GM23338 (cell line): ENCODE measurements at regions not wholly inside any gene's neighbourhood (a gene's known extent, or its start where the extent isn't known, plus 50 kb on each side); places are given as distances from the start of the nearest gene placed in this dataset.

Experiments
- ATAC-seq: fragments of 200-7000 bp; cut with Tn5 transposase; 3 replicates; pipeline ENCODE4 v1.9.1; 2020
- DNase-seq: peaks from one replicate; pipeline ENCODE4 v3.0.0-alpha.2; 2015; ENCODE audit warnings: low spot score
- H2AFZ ChIP-seq: fragments of 200-600 bp; sonication (generic); 2 replicates; pipeline ENCODE4 v1.8.0; 2016; ENCODE audit warnings: antibody characterized with exemption, mild to moderate bottlenecking, moderate library complexity
- H3F3A ChIP-seq: fragments of 200-600 bp; sonication (generic); replicated peaks from 2 replicates; pipeline ENCODE4 v1.8.0; 2017; ENCODE audit warnings: antibody characterized with exemption, mixed run types, low read depth
- H3K27ac ChIP-seq: fragments of 200-600 bp; sonication (generic); 2 replicates; pipeline ENCODE4 v1.6.1; 2016; ENCODE audit warnings: low read depth
- H3K27me3 ChIP-seq: fragments of 200-600 bp; sonication (generic); 2 replicates; pipeline ENCODE4 v1.8.0; 2016; ENCODE audit warnings: mild to moderate bottlenecking, mixed run types, moderate library complexity; ENCODE audit not compliant: insufficient read depth
- H3K36me3 ChIP-seq: fragments of 200-600 bp; sonication (generic); 2 replicates; pipeline ENCODE4 v1.8.0; 2016; ENCODE audit warnings: mild to moderate bottlenecking; ENCODE audit not compliant: insufficient read depth
- H3K4me1 ChIP-seq: fragments of 200-600 bp; sonication (generic); 2 replicates; pipeline ENCODE4 v1.8.0; 2016; ENCODE audit warnings: mild to moderate bottlenecking, moderate library complexity; ENCODE audit not compliant: insufficient read depth
- H3K4me2 ChIP-seq: fragments of 200-600 bp; sonication (generic); 2 replicates; pipeline ENCODE4 v1.7.1; 2017; ENCODE audit warnings: mixed run types
- H3K4me3 ChIP-seq: fragments of 200-600 bp; sonication (generic); 2 replicates; pipeline ENCODE4 v1.6.1; 2016; ENCODE audit warnings: mixed run types
- H3K79me2 ChIP-seq: fragments of 200-600 bp; sonication (generic); replicated peaks from 2 replicates; pipeline ENCODE4 v1.8.0; 2017; ENCODE audit warnings: mild to moderate bottlenecking; ENCODE audit not compliant: insufficient read depth
- H3K9me2 ChIP-seq: fragments of 200-600 bp; sonication (generic); 2 replicates; pipeline ENCODE4 v1.8.0; 2017; ENCODE audit not compliant: insufficient read depth
- H4K20me1 ChIP-seq: fragments of 200-600 bp; sonication (generic); replicated peaks from 2 replicates; pipeline ENCODE4 v1.8.0; 2017; ENCODE audit warnings: mild to moderate bottlenecking; ENCODE audit not compliant: insufficient read depth
- H3K27ac Mint-ChIP-seq: 2 replicates; pipeline ENCODE4 v1.8.0; 2020; ENCODE audit warnings: inconsistent platforms, mild to moderate bottlenecking, moderate library complexity, mixed read lengths
- H3K27me3 Mint-ChIP-seq: 3 replicates; pipeline ENCODE4 v1.8.0; 2022; ENCODE audit warnings: low read depth, mild to moderate bottlenecking, moderate library complexity, mixed read lengths, inconsistent platforms; ENCODE audit not compliant: insufficient read depth, poor library complexity
- H3K36me3 Mint-ChIP-seq: 3 replicates; pipeline ENCODE4 v1.8.0; 2021; ENCODE audit warnings: low read depth, mild to moderate bottlenecking, inconsistent platforms, moderate library complexity, mixed read lengths
- H3K4me1 Mint-ChIP-seq: 3 replicates; pipeline ENCODE4 v1.8.0; 2020; ENCODE audit warnings: mild to moderate bottlenecking, inconsistent platforms, mixed read lengths
- H3K4me3 Mint-ChIP-seq: 3 replicates; pipeline ENCODE4 v1.8.0; 2021; ENCODE audit warnings: moderate library complexity, mild to moderate bottlenecking, inconsistent platforms, mixed read lengths
- H3K9me3 Mint-ChIP-seq: 3 replicates; pipeline ENCODE4 v1.8.0; 2020; ENCODE audit warnings: moderate library complexity, mild to moderate bottlenecking, inconsistent platforms, mixed read lengths
- CTCF ChIP-seq, 2 experiments: fragments of 200-600 bp in 1 of 2; sonication (generic) in 1 of 2; conservative IDR thresholded peaks; 2 replicates each; pipeline versions ENCODE4 v1.5.1 to v1.6.1; 2016 to 2017; ENCODE audit warnings: antibody characterized with exemption in 2 of 2, low read depth in 2 of 2, mild to moderate bottlenecking in 2 of 2, moderate library complexity in 1 of 2
- EZH2phosphoT487 ChIP-seq: fragments of 200-600 bp; sonication (generic); IDR thresholded peaks from one replicate; pipeline ENCODE4 v1.8.1; 2018; ENCODE audit warnings: antibody characterized with exemption; ENCODE audit not compliant: unreplicated experiment
- JUNB ChIP-seq: IDR thresholded peaks from one replicate; pipeline ENCODE4 v1.6.1; 2016; ENCODE audit warnings: antibody characterized with exemption; ENCODE audit not compliant: unreplicated experiment
- NANOG ChIP-seq: IDR thresholded peaks from 2 replicates; pipeline ENCODE4 v1.6.1; 2016; ENCODE audit warnings: antibody characterized with exemption, borderline replicate concordance
- ZNF462 ChIP-seq: fragments of 250-450 bp; sonication (Bioruptor Pico); IDR thresholded peaks from 2 replicates; pipeline ENCODE4 v1.5.0; 2020; ENCODE audit warnings: mild to moderate bottlenecking, moderate library complexity

- TF ChIP-seq ZNF462, result 0 out of 2 replicates have a peak, but pooled peaks have one; percentile 15
These were observed 1092.0 kb upstream of the LRRTM1 start (continued) for GRCh38 chr2:81396417-81397019.

- Histone ChIP-seq H3K79me2 (no peaks in the 10 kb centered on the region), H3K36me3 (no peaks in the 10 kb centered on the region), H3K4me2 (peak overlapping the region; percentile 7), H3K4me1 (peaks cover 35% of the 10 kb centered on the region), H3K27ac (no peak overlapping the region), H2AFZ (no peak overlapping the region), H3K4me3 (no peak overlapping the region), H3K27me3 (no peaks in the 10 kb centered on the region), H3K9me2 (no peaks in the 10 kb centered on the region), H3F3A (no peaks in the 10 kb centered on the region), H4K20me1 (no peaks in the 10 kb centered on the region)
- H3K36me3 Mint-ChIP-seq, result peaks cover 5% of the 10 kb centered on the region; the same call in 1 of the 3 replicates
- peak overlapping the region; percentile 13; the same call in 1 of the 3 replicates for H3K4me3 Mint-ChIP-seq
- H3K9me3 Mint-ChIP-seq, result peaks cover 4% of the 10 kb centered on the region; the same call in 2 of the 3 replicates
- H3K4me1 Mint-ChIP-seq, result peaks cover 28% of the 10 kb centered on the region
- no peak overlapping the region for H3K27ac Mint-ChIP-seq
- ATAC-seq, result peak; percentile 79
- peak; percentile 23 for DNase-seq
- TF ChIP-seq CTCF (conservative IDR thresholded peaks at IDR 0.05; ENCODE audit: low read depth in 2 of 2), result no peak
- 0 out of 2 replicates have a peak, but pooled peaks have one; percentile 16 for TF ChIP-seq NANOG
- TF ChIP-seq EZH2phosphoT487, result no peak
- no peak for TF ChIP-seq JUNB
- H3K27me3 Mint-ChIP-seq, result no peaks in the 10 kb centered on the region
These were observed 1091.2 kb upstream of the LRRTM1 start for GRCh38 chr2:81395746-81396145.
